Gastroesophageal sphincter (tissue), 3 donors: ENCODE measurements at regions not wholly inside any gene's neighbourhood (a gene's known extent, or its start where the extent isn't known, plus 50 kb on each side); places are given as distances from the start of the nearest gene placed in this dataset.
"Not testable (repeated sequence)": the region's sequence is repeated elsewhere in the genome, so short reads cannot be mapped to it uniquely, and the experiment has no call there.

ENCODE experiments used
- POLR2A ChIP-seq, 2 donors: fragments of 450-650 bp; IDR thresholded peaks; one replicate each; pipeline ENCODE4 v1.6.1; 2017; ENCODE audit warnings: antibody characterized with exemption in 2 of 2, mild to moderate bottlenecking in 2 of 2, moderate library complexity in 1 of 2
- POLR2AphosphoS5 ChIP-seq: sonication (generic); formaldehyde crosslinking; IDR thresholded peaks from one replicate; pipeline ENCODE4 v1.6.1; 2017; ENCODE audit warnings: antibody characterized with exemption
- TF ChIP-seq, protein P1 (sequence below), 4 experiments: fragments of 200-600 bp in 2 of 4; fragments of 450-650 bp in 2 of 4; sonication (generic) in 1 of 4; IDR thresholded peaks; one replicate each; pipeline ENCODE4 v1.5.1; 2017 to 2019; ENCODE audit warnings: antibody characterized with exemption in 4 of 4, mild to moderate bottlenecking in 2 of 4, moderate library complexity in 2 of 4

GRCh38 chr18:65162086-65162485 is 588.7 kb upstream of the CDH7 start:
- TF ChIP-seq, protein P1, sequence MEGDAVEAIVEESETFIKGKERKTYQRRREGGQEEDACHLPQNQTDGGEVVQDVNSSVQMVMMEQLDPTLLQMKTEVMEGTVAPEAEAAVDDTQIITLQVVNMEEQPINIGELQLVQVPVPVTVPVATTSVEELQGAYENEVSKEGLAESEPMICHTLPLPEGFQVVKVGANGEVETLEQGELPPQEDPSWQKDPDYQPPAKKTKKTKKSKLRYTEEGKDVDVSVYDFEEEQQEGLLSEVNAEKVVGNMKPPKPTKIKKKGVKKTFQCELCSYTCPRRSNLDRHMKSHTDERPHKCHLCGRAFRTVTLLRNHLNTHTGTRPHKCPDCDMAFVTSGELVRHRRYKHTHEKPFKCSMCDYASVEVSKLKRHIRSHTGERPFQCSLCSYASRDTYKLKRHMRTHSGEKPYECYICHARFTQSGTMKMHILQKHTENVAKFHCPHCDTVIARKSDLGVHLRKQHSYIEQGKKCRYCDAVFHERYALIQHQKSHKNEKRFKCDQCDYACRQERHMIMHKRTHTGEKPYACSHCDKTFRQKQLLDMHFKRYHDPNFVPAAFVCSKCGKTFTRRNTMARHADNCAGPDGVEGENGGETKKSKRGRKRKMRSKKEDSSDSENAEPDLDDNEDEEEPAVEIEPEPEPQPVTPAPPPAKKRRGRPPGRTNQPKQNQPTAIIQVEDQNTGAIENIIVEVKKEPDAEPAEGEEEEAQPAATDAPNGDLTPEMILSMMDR (IDR thresholded peaks at IDR 0.05), result not testable (repeated sequence)
- not testable (repeated sequence) for TF ChIP-seq POLR2AphosphoS5; POLR2A (IDR thresholded peaks at IDR 0.05)
